ENCODE measurements at regions not wholly inside any gene's neighbourhood (a gene's known extent, or its start where the extent isn't known, plus 50 kb on each side); places are given as distances from the start of the nearest gene placed in this dataset.

DNA sequence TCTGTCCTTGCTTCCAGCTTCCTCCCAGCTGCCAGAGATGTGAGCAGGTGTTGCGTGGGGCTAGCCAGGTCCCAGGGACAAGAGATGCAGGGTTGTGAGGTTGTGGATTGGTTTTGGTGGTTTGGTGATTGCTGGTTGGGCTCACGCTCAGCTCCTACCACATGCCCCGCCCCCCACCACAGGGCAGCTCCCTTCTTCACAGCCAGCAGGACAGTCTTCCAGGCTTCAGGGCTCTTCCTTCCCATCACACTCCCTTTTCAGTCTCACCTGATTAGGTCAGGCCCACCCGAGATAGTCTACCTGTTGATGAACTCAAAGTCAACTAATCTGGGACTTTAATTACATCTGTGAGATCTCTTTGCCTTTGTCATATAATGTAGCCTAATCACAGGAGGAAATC lies 52.0 kb upstream of the GLI2 start:
- Histone ChIP-seq H3K36me3 (ENCODE audit: insufficient read depth) (no peaks in the 10 kb centered on the region), H3K4me3 (no peak overlapping the region), H3K9me2 (ENCODE audit: insufficient read depth) (no peaks in the 10 kb centered on the region), H4K20me1 (replicated peaks; ENCODE audit: insufficient read depth) (no peaks in the 10 kb centered on the region), H3K4me1 (ENCODE audit: insufficient read depth) (no peaks in the 10 kb centered on the region), H3F3A (replicated peaks; ENCODE audit: low read depth) (0 out of 2 replicates have a peak, but pooled peaks cover 3% of the 10 kb centered on the region), H2AFZ (no peak overlapping the region), H3K27me3 (ENCODE audit: insufficient read depth) (peaks cover 3% of the 10 kb centered on the region; the same call in 1 of the 2 replicates), H3K27ac (ENCODE audit: low read depth) (no peak overlapping the region), H3K79me2 (replicated peaks; ENCODE audit: insufficient read depth) (no peaks in the 10 kb centered on the region), H3K4me2 (no peak overlapping the region)
- no peak for ATAC-seq
- no peak for DNase-seq (ENCODE audit: low spot score)
- Mint-ChIP-seq H3K9me3 (peaks cover 3% of the 10 kb centered on the region; the same call in 2 of the 3 replicates), H3K27me3 (ENCODE audit: insufficient read depth, low read depth, poor library complexity) (peaks cover 7% of the 10 kb centered on the region), H3K4me1 (peaks cover 3% of the 10 kb centered on the region; the same call in 1 of the 3 replicates), H3K27ac (no peak overlapping the region), H3K36me3 (ENCODE audit: low read depth) (no peaks in the 10 kb centered on the region), H3K4me3 (no peak overlapping the region)
- no peak for TF ChIP-seq CREB1 (CRISPR knock-in tag; IDR thresholded peaks at IDR 0.05; ENCODE audit: low read depth)
- no peak for TF ChIP-seq ZNF114 (CRISPR knock-in tag; IDR thresholded peaks at IDR 0.05)
- no peak for TF ChIP-seq EZH2phosphoT487 (IDR thresholded peaks at IDR 0.05; ENCODE audit: unreplicated experiment)
- TF ChIP-seq EZH2 (IDR thresholded peaks at IDR 0.05; ENCODE audit: low read depth, unreplicated experiment): no peak
- TF ChIP-seq JUNB (IDR thresholded peaks at IDR 0.05; ENCODE audit: unreplicated experiment): no peak
- TF ChIP-seq, protein P1, sequence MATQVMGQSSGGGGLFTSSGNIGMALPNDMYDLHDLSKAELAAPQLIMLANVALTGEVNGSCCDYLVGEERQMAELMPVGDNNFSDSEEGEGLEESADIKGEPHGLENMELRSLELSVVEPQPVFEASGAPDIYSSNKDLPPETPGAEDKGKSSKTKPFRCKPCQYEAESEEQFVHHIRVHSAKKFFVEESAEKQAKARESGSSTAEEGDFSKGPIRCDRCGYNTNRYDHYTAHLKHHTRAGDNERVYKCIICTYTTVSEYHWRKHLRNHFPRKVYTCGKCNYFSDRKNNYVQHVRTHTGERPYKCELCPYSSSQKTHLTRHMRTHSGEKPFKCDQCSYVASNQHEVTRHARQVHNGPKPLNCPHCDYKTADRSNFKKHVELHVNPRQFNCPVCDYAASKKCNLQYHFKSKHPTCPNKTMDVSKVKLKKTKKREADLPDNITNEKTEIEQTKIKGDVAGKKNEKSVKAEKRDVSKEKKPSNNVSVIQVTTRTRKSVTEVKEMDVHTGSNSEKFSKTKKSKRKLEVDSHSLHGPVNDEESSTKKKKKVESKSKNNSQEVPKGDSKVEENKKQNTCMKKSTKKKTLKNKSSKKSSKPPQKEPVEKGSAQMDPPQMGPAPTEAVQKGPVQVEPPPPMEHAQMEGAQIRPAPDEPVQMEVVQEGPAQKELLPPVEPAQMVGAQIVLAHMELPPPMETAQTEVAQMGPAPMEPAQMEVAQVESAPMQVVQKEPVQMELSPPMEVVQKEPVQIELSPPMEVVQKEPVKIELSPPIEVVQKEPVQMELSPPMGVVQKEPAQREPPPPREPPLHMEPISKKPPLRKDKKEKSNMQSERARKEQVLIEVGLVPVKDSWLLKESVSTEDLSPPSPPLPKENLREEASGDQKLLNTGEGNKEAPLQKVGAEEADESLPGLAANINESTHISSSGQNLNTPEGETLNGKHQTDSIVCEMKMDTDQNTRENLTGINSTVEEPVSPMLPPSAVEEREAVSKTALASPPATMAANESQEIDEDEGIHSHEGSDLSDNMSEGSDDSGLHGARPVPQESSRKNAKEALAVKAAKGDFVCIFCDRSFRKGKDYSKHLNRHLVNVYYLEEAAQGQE (IDR thresholded peaks at IDR 0.05; ENCODE audit: unreplicated experiment): no peak
- TF ChIP-seq POLR2AphosphoS5 (IDR thresholded peaks at IDR 0.05; ENCODE audit: low read depth): no peak
- TF ChIP-seq NANOG (IDR thresholded peaks at IDR 0.05; ENCODE audit: borderline replicate concordance): no peak
- TF ChIP-seq ZNF331 (CRISPR knock-in tag; IDR thresholded peaks at IDR 0.05; ENCODE audit: low read depth): no peak
- TF ChIP-seq STAT1 (IDR thresholded peaks at IDR 0.05; ENCODE audit: unreplicated experiment): no peak
- TF ChIP-seq ZNF462 (CRISPR knock-in tag; IDR thresholded peaks at IDR 0.05): no peak
- no peak for TF ChIP-seq CTCF (conservative IDR thresholded peaks at IDR 0.05; ENCODE audit: low read depth in 2 of 2)
- TF ChIP-seq ETS1 (IDR thresholded peaks at IDR 0.05): no peak
